Activated gamma-delta T cell treated with Interleukin-2 at 50 U/mL for 16 hours (primary cell): ENCODE measurements at regions not wholly inside any gene's neighbourhood (a gene's known extent, or its start where the extent isn't known, plus 50 kb on each side); places are given as distances from the start of the nearest gene placed in this dataset.
A peak's percentile ranks its signal among the peaks of the same experiment; 100 is the strongest.

Source experiments
- DNase-seq: peaks from one replicate; pipeline ENCODE4 v3.0.0-alpha.2; 2020

DNA sequence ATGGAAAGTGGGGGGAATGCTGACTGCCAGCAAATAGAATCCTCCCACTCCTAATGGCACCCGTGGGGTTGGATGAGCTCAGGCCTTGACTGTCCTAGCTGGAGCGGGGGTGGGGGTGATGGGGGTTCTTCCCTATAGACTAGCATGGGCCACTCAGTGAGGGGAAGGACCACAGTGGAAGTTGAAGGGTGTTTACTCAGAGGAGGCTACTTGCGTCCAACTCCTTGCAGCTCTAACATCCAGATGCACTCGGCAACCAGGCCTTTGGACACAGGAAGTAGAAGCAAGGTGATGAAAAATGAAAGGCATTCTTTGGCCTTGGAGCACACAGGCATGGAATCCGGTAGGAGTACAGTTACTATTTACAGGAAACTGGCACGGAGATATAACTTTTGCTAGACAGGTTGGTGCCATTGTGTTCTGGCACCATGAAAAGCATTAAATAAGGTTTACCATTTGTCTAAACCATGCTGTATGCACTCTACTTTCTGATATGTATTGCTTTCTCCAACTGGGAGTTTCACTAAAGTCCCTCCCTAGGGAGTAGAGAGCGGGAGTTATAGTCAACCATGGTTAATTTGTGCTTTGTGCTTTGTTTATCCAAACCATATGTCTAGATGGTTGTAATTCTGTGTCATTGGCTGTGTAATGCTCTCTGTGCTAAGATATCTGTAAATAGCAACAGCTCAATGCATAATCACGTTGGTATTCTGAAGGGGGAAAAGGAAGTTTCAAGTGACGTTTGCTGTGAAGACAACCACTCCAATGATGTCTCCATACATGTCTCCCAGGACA, 125.3 kb downstream of the TSHZ3 start:
- DNase-seq, result no peak

DNA sequence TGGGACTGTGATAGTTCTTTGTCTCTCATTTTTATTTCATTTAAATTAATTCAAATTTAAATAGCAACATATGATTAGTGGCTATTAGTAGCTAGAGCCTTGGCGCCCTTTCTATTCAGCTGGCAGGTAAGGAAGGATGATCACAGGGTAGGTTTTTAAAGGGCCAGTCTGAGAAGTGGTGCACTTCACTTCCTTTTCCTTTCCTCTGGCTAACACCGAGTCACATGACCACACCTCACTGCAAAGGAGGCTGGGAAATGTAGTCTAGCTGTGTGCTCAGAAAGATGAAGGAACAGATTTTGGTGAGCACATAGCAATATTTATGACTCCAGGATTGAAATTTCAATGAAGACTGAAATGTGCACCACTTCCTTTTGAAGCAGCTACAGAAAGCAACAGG, 128.7 kb downstream of the TSHZ3 start:
- no peak for DNase-seq

DNA sequence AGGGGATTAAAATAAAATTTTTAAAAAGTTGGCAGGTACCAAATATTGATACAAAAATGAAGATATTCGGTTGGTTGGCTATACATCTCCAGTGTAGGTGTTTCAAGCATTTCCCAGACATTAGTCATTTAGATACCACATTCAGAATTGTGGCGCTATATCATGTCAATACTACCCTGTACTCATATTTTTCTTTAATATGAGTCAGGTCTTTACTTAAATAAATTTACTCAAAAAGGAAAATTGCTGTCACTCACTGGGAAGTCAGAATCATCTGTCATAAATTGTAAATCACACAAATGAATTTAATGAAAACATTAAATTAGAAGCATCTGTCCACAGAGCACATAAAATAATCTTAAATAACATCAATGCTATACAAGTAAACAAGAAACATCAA, 134.2 kb downstream of the TSHZ3 start:
- DNase-seq, result no peak

DNA sequence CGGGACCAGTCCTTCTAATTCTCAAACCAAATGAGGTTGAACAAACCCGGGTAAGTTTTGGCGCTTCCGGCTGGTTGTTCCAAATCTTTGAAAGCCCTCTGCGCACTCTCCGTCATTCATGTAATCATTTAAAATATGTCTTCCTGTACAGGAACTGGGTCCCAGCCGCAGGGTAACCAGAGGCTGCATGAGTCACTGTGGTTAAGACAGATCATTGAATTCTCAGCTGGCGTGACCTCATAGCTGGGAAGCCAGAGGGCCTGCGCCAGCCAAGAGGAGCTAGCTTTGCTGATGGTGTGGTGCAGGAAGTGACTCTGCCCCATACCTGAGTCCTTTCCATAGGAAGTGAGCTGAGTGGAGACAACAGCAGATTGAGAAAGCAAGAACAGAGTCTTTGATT, 135.2 kb downstream of the TSHZ3 start:
- DNase-seq, result peak; percentile 81

DNA sequence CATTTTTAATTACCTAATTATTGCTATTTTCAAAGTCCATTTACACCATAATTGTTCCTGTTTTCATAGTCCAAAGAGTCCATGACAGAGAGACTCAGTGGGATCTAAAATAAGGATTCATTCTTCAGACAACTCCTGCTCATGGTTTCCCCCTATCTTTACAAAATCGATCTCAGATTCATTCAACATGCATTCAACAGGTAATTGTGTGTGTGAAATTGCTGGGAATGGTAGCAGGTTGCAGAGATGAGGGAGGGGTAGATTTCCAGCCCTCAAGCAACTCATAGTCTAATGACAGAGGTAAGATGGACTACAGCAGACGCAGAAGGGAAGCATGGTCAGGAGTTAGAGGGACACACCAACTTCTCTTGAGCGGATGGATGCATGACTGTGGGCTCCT, 138.1 kb downstream of the TSHZ3 start:
- no peak for DNase-seq

DNA sequence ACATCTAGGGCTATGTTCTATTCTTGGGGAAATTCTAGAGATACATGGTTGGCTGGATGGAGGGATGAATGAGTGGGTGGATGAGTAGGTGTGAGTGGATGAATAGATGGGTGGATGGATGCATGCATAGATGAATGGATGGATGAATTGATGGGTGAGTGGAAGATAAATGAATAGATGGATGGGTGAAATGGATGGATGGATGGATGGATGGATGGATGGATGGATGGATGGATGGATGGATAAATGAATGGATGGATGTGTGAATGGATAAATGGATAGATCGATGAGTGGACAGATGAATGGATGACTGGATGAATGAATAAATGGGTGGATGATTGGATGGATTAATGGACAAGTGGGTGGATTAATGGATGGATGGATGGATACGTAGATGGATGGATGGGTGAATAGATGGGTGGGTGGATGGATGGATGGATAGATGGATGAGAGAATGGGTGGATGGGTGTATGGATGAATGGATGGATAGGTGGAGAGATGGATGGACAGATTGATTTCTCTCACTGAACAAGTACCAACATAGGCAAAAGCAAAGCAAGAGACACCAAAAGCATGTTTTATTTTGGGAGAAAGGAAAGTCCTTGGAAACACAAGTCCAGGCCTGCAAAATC, 143.2 kb downstream of the TSHZ3 start:
- DNase-seq, result no peak

DNA sequence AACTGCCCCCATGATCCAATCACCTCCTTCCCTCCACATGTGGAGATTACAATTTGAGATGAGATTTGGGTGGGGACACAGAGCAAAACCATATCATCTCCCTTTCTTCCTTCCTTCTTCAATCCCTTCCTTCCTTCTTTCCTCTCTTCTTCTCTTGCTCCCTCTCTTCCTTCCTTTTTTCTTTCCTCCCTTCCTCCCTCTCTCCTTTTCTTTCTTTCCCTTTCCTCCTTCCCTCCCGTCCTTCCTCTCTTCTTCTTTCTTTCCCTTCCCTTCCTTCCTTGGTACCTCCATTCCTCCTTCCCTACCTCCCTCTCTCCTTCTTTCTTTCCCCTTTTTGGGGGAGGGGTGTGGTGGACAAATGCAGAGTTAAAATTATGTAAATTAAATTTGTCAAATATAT, 145.1 kb downstream of the TSHZ3 start:
- DNase-seq, result no peak

DNA sequence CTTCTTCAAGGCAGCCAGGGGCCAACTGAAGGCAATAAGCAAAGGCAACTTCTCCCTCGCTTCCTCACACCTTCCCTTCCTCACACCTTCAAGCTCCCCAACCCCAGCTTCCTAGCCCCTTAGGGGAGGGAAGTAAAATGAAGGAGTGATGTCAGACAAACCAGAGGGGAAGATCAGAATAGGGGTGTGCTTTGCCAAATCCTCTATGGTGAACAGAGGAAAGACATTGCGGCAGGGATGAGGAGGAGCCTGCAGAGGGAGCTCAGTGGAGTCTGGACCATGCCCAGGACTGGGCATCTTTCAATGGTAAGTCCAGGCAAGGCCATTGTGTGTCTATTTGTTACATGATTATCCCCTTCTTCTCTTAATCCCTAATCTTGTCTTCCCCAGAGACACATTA, 164.0 kb downstream of the TSHZ3 start:
- no peak for DNase-seq

DNA sequence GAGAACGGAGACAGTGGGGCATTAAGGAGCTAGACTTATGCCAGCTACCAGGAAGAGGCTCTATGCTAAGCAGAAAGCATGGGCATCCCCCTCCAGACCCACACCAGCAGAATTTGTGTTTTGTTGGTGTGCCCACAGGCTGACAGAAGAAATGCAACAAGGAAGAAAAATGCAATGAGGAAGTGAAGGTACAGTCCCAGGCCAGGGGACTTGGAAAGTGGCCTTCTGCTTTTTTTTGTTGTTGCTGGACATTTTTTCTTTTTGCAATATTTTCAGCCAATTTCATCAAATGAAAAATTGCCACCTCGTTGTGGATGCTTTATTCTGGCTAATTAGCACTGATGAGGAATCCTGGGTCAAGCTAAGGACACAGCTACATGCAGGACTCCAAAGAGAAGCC, 167.7 kb downstream of the TSHZ3 start:
- DNase-seq, result no peak

DNA sequence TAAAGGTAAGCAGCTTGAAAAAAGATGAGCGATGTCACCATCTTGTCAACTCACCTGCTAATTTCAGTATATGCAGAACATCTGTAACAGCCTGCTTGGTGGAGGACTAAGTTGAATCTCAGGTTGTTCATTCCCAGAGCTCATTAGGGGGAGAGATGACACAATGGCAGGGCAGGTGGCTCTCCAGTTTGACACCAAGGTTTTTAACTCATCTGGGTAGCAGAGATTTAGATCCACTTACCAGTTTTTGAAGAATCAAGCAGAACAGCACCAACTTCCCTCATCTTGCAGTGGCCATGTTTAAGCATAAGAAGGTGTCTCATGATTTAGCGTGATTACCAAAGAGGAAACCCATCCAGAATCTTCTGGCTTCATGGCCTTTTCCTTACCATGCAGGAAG, 168.3 kb downstream of the TSHZ3 start:
- no peak for DNase-seq

DNA sequence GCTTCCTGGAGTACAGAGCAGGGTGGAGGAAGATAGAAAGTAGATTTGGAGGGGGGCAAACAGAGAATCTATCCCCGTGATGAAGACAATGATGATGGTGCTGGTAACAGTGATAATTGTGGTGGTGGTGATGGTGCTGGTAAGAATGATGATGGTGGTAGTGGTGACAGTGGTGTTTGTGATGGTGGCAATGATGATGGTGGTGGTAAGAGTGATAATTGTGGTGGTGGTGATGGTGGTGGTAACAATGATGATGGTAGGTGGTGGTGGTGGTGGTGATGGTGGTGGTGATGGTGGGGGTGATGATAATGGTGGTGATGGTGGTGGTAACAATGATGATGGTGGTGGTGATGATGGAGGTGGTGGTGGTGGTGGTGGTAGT, 169.8 kb downstream of the TSHZ3 start:
- no peak for DNase-seq

DNA sequence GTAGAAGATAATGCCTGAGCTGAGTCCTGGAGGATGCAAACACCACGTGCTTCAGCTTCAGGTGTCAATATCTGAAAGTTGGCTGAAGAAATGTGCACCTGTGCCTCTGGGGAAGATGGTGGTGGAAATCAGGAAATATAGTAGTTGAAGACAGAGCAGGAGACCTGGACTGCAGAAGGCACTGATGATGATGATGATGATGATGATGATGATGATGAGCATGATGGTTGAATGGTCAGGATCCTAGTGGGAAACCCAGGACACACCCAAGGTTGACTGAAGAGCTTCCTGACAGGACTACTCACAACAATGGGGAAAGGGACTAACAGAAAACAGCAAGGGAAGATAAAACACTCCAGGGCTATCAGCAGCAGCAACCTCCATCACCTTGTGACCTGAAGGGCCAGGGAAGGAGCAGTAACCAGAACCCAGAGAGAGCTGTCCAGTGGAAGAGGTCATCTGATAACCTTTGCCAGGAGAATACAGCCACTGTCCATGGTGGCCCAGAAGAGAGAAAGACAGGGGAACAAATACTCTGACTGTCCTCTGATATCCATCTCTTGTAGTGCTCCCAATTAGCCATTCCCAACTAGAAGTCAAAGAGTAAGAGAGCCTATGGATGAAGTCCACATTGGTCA, 170.3 kb downstream of the TSHZ3 start:
- DNase-seq, result no peak

DNA sequence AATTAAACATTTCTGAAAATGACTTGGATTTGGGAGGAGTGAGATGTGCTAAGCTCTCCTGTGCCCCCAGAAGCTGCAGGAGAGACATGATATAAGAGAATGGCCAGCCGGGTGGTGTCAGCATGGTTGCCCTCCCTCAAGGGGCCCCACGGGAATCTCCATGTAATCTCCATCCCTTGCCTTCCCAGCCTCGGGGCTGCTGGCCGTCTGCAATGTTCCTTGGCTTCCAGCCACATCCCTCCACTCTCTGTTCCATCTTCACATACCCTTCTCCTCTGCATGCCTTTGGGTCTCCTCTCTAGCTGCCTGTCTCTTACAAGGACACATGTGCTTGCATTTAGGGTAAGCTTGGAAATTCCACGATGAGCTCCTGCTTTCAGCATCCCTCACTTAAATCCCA, 172.0 kb downstream of the TSHZ3 start:
- no peak for DNase-seq

DNA sequence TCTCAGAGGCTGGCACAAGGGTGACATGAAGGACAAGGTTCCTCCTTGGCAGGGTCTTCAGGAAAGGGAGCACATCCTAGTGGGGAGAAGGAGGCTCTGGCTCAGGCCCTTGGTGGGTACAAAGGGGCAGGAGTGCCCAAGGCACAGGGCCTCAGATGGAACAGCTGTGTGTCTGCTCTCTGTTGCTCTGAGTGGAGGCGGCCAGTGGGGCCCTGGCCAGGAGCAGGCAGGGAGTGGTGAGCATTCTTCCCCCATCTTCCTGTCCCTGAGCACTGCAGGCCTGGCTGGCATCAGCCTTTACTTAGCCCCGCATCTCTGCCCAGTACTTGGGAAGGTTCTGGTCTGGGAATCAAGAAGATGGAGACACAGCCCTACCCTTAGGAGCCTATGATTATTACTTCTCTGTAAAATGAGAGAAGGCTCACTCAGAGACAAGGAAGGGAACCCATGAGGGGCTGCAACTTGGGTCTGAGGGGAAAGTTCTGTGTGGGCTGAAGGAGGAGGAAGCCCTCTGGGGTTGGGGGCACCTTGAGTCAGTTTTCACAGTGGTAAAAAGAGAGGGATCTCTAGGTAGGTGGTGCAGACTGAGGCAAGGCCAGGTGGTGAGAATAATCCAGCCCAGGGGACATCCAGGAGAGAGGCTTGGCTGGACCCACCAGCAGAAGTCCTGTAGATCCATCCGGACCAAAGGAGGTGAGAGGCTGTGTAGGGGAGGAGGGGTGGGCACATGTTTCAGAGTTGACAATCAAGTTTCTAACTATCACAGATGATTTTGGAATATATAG, 173.5 kb downstream of the TSHZ3 start:
- no peak for DNase-seq

DNA sequence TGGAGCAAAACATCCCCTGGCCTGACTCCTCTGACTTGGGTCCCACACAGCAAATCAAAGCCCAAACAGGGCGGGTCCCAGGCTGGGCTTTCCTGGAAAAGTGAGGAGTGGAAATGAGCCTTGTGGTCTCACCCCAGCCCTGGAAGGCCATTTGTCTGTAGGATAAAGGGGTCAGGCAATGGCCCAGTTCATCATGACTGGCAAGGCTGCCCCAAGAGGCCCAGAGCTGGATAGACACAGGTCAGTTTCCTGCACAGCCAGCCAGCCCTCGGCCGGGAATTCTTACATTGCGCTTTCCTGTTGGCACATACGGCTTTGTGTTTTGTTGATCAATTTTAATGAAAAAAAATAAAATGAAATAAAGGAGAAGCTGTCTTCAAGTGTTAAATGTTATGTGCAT, 174.3 kb downstream of the TSHZ3 start:
- no peak for DNase-seq

DNA sequence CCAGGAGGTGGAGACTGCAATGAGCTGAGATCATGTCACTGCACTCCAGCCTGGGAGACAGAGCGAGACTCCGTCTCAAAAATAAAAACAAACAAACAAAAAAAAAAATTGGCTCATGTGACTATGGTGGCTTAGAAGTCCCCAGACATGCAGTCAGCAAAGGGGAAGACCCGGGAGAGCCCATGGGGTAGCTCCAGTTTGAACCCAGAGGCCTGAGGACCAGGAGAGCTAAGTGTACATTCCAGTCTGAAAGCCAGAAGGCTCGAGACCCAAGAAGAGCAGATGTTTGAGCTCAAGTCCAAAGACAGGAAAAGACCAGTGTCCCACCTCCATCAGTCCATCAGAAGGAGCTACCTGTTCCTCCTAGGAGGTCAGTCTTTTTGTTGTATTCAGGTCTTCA, 175.2 kb downstream of the TSHZ3 start:
- DNase-seq, result no peak

DNA sequence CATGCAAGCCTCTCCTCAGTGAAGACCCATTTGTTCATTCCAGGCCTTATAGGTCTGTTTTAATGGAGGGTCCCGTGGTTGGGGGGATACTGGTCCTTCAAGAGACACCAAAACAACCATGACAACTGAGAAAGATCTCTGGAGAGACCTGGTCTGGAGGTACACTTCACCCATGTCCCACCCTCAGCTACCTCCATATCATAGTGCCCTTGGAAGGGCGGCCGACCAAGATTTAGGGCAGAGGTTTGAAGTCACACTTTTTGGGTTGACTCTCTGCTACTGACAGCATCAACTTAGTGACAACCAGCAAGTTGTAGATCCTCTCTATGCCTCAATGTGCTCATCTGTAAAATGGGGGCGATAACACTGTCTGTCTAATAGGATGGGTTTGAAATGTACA, 177.3 kb downstream of the TSHZ3 start:
- DNase-seq, result no peak

DNA sequence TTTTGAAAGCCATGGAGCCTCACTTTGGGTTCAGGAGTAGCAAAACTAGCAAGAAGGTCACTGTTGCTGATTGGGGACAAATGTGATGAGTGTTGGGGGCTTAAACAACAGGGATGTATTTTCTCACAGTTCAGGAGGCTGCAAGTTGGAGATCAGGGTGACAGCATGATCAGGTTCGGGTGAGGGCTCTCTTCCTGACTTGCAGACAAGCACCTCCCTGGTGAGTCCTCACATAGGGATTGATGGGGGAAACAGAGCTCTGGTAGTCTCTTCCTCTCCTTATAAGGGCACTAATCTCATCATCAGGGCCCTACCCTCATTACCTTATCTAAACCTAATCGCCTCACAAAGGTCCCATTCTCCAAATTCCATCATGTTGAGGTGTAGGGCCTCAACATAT, 179.2 kb downstream of the TSHZ3 start:
- DNase-seq, result no peak

DNA sequence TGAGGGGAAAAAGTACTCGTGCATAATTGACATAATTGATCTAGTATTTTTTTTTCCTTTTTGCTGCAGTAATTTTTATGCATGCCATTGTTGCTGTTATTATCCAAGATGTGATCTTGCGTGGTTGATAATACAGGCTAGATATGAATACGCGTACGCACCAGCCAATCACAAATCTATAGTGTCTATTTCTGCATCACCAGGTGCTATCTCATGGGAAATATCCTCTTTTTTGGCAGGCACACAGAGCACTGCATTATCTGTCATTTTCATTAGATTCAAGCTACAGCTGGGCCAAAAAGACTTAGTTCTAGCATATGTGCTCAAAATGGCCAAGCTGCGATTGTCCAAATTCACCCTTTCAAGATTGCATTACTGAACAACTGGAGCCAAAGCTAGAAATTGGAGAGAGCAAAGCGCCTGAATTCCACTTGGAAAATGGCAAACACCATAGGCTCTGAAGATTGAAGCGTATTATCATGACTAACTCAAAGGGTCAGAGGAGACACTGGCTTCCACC, 181.1 kb downstream of the TSHZ3 start:
- no peak for DNase-seq

DNA sequence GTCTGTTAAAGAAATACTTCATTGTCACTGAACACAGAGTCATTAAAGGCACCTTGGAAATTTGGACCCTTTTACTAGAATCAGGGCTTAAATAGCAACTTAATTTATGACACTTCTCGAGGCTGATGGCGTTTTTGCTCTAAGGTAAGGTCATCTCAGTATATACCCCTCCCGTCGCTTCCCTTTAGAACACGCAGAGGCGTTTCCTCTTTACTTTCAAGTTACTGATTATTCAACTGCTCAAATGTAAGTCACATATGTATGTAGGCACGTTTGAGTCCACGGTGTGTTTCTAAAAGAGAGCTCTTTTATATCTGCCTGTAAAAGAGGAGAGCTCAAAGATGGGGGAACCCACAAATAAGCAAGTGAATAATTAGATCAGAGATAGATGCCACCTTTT, 181.5 kb downstream of the TSHZ3 start:
- no peak for DNase-seq

DNA sequence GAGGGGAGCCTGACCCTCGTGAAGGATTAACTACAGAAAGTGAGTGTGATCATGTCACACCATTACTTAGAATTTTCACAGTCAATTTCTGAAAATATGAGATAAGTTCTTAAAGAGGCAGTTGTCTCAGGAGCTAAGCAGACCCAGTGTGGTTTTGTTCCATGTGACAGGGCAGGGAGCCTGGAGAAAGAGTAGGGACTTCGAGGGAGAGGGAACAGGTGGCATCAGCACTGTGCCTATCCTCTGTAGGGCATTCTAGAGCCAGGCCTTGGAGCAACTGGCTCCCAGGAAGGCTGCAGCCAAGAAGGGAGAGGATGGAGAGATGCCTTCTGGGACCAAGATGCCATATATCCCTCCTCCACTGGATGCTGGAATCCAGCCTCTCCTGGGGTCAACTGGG, 183.0 kb downstream of the TSHZ3 start:
- DNase-seq, result no peak

DNA sequence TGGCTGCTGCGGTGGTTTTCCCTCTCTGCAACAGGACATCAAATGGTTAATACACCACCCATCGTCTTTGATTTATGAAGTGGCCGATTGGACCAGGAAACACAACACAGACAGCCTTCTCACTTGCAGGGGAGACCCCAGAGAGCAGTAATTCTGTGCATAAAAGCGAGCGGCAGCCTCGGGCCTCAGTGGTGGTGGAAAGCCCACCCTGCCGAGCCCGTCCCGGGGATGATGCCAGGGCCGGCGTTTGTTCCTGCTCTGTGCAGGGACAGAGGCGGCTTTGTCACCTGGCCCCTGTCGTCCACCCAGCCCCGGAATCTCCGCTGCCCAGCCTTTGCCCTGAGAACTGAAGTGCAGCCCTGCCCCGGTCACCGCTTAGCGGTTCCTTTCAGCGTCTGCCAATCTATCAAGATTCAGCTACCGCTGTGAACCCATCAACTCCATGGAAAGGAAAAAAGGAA, 184.4 kb downstream of the TSHZ3 start:
- no peak for DNase-seq

DNA sequence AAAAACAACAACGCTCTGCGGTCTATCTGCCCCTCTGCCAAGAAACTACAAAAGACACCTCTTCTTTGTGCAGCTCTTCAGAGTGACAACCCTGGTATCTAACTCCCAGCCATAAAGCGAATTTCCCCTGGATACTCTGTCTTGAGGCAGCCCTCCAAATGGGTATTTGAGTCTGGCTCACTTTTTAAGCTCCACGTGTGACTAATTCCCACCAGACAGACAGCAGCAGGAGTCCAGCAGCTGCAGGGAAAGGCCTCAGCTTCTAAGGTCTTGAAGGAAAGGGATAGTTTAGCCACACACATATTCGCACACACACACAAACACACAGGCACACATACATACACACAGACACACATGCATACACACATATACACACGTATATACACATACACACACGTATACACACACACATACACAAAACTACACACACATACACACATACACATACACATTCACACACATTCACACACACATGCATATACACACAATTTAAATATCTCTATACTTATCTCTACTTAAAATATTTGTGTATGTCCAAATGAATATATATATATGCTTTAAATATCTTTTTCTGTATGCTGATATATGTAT, 188.8 kb downstream of the TSHZ3 start:
- DNase-seq, result no peak
